CD4-positive, alpha-beta T cell (primary cell): ENCODE measurements at regions not wholly inside any gene's neighbourhood (a gene's known extent, or its start where the extent isn't known, plus 50 kb on each side); places are given as distances from the start of the nearest gene placed in this dataset.
"Not testable (repeated sequence)": the region's sequence is repeated elsewhere in the genome, so short reads cannot be mapped to it uniquely, and the experiment has no call there.

Experiments used
- ATAC-seq: fragments of 200-7000 bp; cut with Tn5 transposase; one replicate; pipeline ENCODE4 v1.10.0; 2022; ENCODE audit warnings: mild to moderate bottlenecking; ENCODE audit not compliant: poor library complexity
- CTCF ChIA-PET: fragments of 350-600 bp; sonication (Branson Sonifier 250); formaldehyde crosslinking; loops from one replicate; lab custom pipeline; 2021; ENCODE audit warnings: antibody characterized with exemption, inconsistent platforms; lab: Charles Lee
- POLR2A ChIA-PET: fragments of 350-600 bp; sonication (Branson Sonifier 250); formaldehyde crosslinking; loops from one replicate; lab custom pipeline; 2021; ENCODE audit warnings: antibody characterized with exemption, inconsistent platforms; lab: Charles Lee
- DNase-seq, 14 experiments: peaks; one replicate each; pipeline ENCODE4 v3.0.0-alpha.2; 2013 to 2020; ENCODE audit warnings: mixed read lengths in 2 of 14
- H3K27ac ChIP-seq, 2 donors: one replicate each; pipeline versions ENCODE4 v1.5.1 to v1.7.0; 2013; ENCODE audit warnings: low read length in 2 of 2, low read depth in 1 of 2, mild to moderate bottlenecking in 1 of 2
- H3K27me3 ChIP-seq, 2 experiments: 1 replicate in 1 of 2; 2 replicates in 1 of 2; pipeline versions ENCODE4 v1.6.1 to v1.7.0; 2013; ENCODE audit warnings: low read length in 2 of 2, control low read depth in 1 of 2, mild to moderate bottlenecking in 1 of 2, moderate library complexity in 1 of 2; ENCODE audit not compliant: insufficient read depth in 2 of 2, control insufficient read depth in 1 of 2
- H3K36me3 ChIP-seq: one replicate; pipeline ENCODE4 v1.6.1; 2013; ENCODE audit warnings: low read length, control low read depth; ENCODE audit not compliant: insufficient read depth
- H3K4me1 ChIP-seq: one replicate; pipeline ENCODE4 v1.6.1; 2013; ENCODE audit warnings: low read length, control low read depth; ENCODE audit not compliant: insufficient read depth
- H3K4me3 ChIP-seq: one replicate; pipeline ENCODE4 v1.5.1; 2013; ENCODE audit warnings: mild to moderate bottlenecking, low read length, moderate library complexity
- H3K9me3 ChIP-seq, 2 experiments: 1 replicate in 1 of 2; 2 replicates in 1 of 2; pipeline versions ENCODE4 v1.6.1 to v1.7.0; 2013; ENCODE audit warnings: low read length in 2 of 2, mild to moderate bottlenecking in 2 of 2, control low read depth in 1 of 2, moderate library complexity in 1 of 2; ENCODE audit not compliant: control insufficient read depth in 1 of 2, insufficient read depth in 1 of 2
- H3K27ac Mint-ChIP-seq: one replicate; pipeline ENCODE4 v1.8.0; 2020; ENCODE audit warnings: mixed read lengths
- H3K27me3 Mint-ChIP-seq: one replicate; pipeline ENCODE4 v1.8.0; 2021; ENCODE audit warnings: mixed read lengths
- H3K36me3 Mint-ChIP-seq: one replicate; pipeline ENCODE4 v1.8.0; 2021; ENCODE audit warnings: low read depth, mixed read lengths
- H3K4me1 Mint-ChIP-seq: one replicate; pipeline ENCODE4 v1.8.0; 2021; ENCODE audit warnings: low read depth, mixed read lengths
- H3K4me3 Mint-ChIP-seq: one replicate; pipeline ENCODE4 v1.8.0; 2020; ENCODE audit warnings: mild to moderate bottlenecking, mixed read lengths
- H3K9me3 Mint-ChIP-seq: one replicate; pipeline ENCODE4 v1.8.0; 2020; ENCODE audit warnings: mixed read lengths
- CTCF ChIP-seq: fragments of 200-600 bp; IDR thresholded peaks from one replicate; pipeline ENCODE4 v1.8.0; 2022; ENCODE audit warnings: antibody characterized with exemption, mild to moderate bottlenecking
- intact Hi-C, 2 experiments: fragments of 100-400 bp; cut with DNase I in 1 of 2; cut with micrococcal nuclease in 1 of 2; formaldehyde crosslinking; loops; one replicate each; pipeline versions ENCODE4 v1.15.1 to v1.9.0; 2023 to 2025; cut with DNase I, micrococcal nuclease

- ChIA-PET POLR2A (no interaction called here), CTCF (no interaction called here)
- ATAC-seq (no peak), DNase-seq (no peak)
- Histone ChIP-seq H3K27me3 (no peaks in the 10 kb centered on the region), H3K4me3 (no peak overlapping the region), H3K36me3 (no peaks in the 10 kb centered on the region), H3K9me3 (peaks cover 0 to 5% of the 10 kb centered on the region in 2 experiments), H3K4me1 (no peaks in the 10 kb centered on the region), H3K27ac (no peak overlapping the region)
- no peaks in the 10 kb centered on the region for H3K36me3 Mint-ChIP-seq
- TF ChIP-seq CTCF, result no peak
- no peak overlapping the region for H3K27ac Mint-ChIP-seq
- H3K4me1 Mint-ChIP-seq, result no peaks in the 10 kb centered on the region
- H3K9me3 Mint-ChIP-seq, result peaks cover 7% of the 10 kb centered on the region
- no peak overlapping the region for H3K4me3 Mint-ChIP-seq
- intact Hi-C loops, result no loop called here
- H3K27me3 Mint-ChIP-seq, result no peaks in the 10 kb centered on the region
These were observed 313.8 kb downstream of the COL12A1 start for GRCh38 chr6:74892091-74892490.

GRCh38 chr6:74891349-74891831 lies 314.5 kb downstream of the COL12A1 start:
- no peak overlapping the region for H3K27ac Mint-ChIP-seq
- Histone ChIP-seq H3K4me1 (no peaks in the 10 kb centered on the region), H3K36me3 (no peaks in the 10 kb centered on the region), H3K9me3 (peaks cover 0 to 5% of the 10 kb centered on the region in 2 experiments), H3K4me3 (no peak overlapping the region), H3K27ac (no peak overlapping the region), H3K27me3 (no peaks in the 10 kb centered on the region)
- no peaks in the 10 kb centered on the region for H3K27me3 Mint-ChIP-seq
- H3K4me3 Mint-ChIP-seq, result no peak overlapping the region
- no peaks in the 10 kb centered on the region for H3K36me3 Mint-ChIP-seq
- no peaks in the 10 kb centered on the region for H3K4me1 Mint-ChIP-seq
- intact Hi-C loops, result no loop called here
- ChIA-PET CTCF (no interaction called here), POLR2A (no interaction called here)
- peaks cover 12% of the 10 kb centered on the region for H3K9me3 Mint-ChIP-seq
- DNase-seq, result no peak
- TF ChIP-seq CTCF, result no peak
- ATAC-seq, result no peak

GRCh38 chr6:74889635-74890034 lies 316.2 kb downstream of the COL12A1 start:
- Mint-ChIP-seq H3K9me3 (peaks cover 12% of the 10 kb centered on the region), H3K27ac (no peak overlapping the region), H3K36me3 (no peaks in the 10 kb centered on the region), H3K4me1 (no peaks in the 10 kb centered on the region), H3K27me3 (no peaks in the 10 kb centered on the region), H3K4me3 (no peak overlapping the region)
- POLR2A ChIA-PET, result no interaction called here
- no peak for ATAC-seq
- TF ChIP-seq CTCF, result no peak
- no peaks in the 10 kb centered on the region for H3K4me1 ChIP-seq
- H3K27ac ChIP-seq, result no peak overlapping the region
- H3K4me3 ChIP-seq, result no peak overlapping the region
- DNase-seq, result no peak
- intact Hi-C loops, result no loop called here
- H3K27me3 ChIP-seq, result no peaks in the 10 kb centered on the region
- H3K9me3 ChIP-seq, result peaks cover 0 to 5% of the 10 kb centered on the region in 2 experiments
- no peaks in the 10 kb centered on the region for H3K36me3 ChIP-seq
- CTCF ChIA-PET, result no interaction called here

- DNase-seq, H3K4me1 Mint-ChIP-seq, H3K4me3 ChIP-seq, POLR2A ChIA-PET, H3K4me1 ChIP-seq, intact Hi-C loops, H3K36me3 ChIP-seq, H3K9me3 ChIP-seq, H3K4me3 Mint-ChIP-seq, H3K27ac ChIP-seq, H3K27me3 Mint-ChIP-seq, H3K27me3 ChIP-seq, ATAC-seq, H3K36me3 Mint-ChIP-seq, CTCF ChIA-PET, H3K27ac Mint-ChIP-seq: not testable (repeated sequence)
- H3K9me3 Mint-ChIP-seq, result peaks cover 12% of the 10 kb centered on the region
These were observed 317.1 kb downstream of the COL12A1 start for GRCh38 chr6:74888741-74889140.
